ENCODE measurements at regions not wholly inside any gene's neighbourhood (a gene's known extent, or its start where the extent isn't known, plus 50 kb on each side); places are given as distances from the start of the nearest gene placed in this dataset.

GRCh38 chr7:41629711-41630111, 73.2 kb downstream of the INHBA start:
- peak overlapping the region; percentile 69 for H2BK120ac ChIP-seq (replicated peaks; ENCODE audit: low read depth, low read length)
- 39% methylated on average over 1 of the region's 1 CpG; no CpG with 5 or more reads in 1 of the 2 experiments for WGBS, 2 experiments (ENCODE audit: extremely low coverage in 1 of 2, insufficient coverage in 1 of 2, insufficient read length in 1 of 2, insufficient replicate concordance in 2 of 2, low coverage in 1 of 2, low lambda C conversion rate in 2 of 2, missing lambda C conversion rate in 1 of 2)
- H3K56ac ChIP-seq (replicated peaks; ENCODE audit: insufficient read length, low read depth, low read length), result no peak overlapping the region
- FAIRE-seq (no peak), DNase-seq (ENCODE audit: low read depth in 1 of 2, low spot score in 2 of 2) (no peak)
- peak overlapping the region; percentile 66; the same call in 1 of the 2 replicates for H3K27ac ChIP-seq (ENCODE audit: low read depth, low read length)
- H3K23me2 ChIP-seq (ENCODE audit: low read depth, low read length), result no peaks in the 10 kb centered on the region
- peak overlapping the region; percentile 53; the same call in 1 of the 2 replicates for H2BK12ac ChIP-seq (ENCODE audit: low read depth, low read length)
- TF ChIP-seq JUND (IDR thresholded peaks at IDR 0.05; ENCODE audit: low read length) (no peak), BRCA1 (IDR thresholded peaks at IDR 0.05; ENCODE audit: low read depth, low read length) (no peak), TBP (IDR thresholded peaks at IDR 0.05; ENCODE audit: low read depth, low read length) (no peak)
- peaks cover 0 to 30% (median 14%) of the 10 kb centered on the region in 4 experiments; a peak in 4 of 7 replicates for H3K4me1 ChIP-seq (replicated peaks in 1 of 4; ENCODE audit: control insufficient read depth in 3 of 4, insufficient read depth in 4 of 4, low read length in 3 of 4)
- no peak overlapping the region; the same call in 1 of the 2 replicates for H3K18ac ChIP-seq (ENCODE audit: extremely low read depth, low read length)
- H4K91ac ChIP-seq (replicated peaks; ENCODE audit: insufficient read length, low read length), result peak overlapping the region; percentile 75
- H3K79me2 ChIP-seq (ENCODE audit: control insufficient read depth in 1 of 2, insufficient read depth in 2 of 2, low read length in 2 of 2), result no peaks in the 10 kb centered on the region
- H2AK5ac ChIP-seq (ENCODE audit: low read depth, low read length), result peak overlapping the region; percentile 85
- CTCF ChIA-PET (ENCODE audit: partially characterized antibody), result interaction anchor here (1.6 to 2.1 kb wide), 2 partner anchors 67 to 72 kb away, joined by 4 to 9 read pairs; no protein-coding TSS in a partner anchor
- POLR2A ChIA-PET (ENCODE audit: partially characterized antibody), result no interaction called here
- peak overlapping the region; percentile 55 to 64 for H3K4me2 ChIP-seq (ENCODE audit: insufficient read depth in 1 of 2, low read depth in 2 of 2, low read length in 2 of 2)
- peak overlapping the region; percentile 15 for H3K4ac ChIP-seq (replicated peaks; ENCODE audit: insufficient read length, low read depth, low read length)
- H4K5ac ChIP-seq (ENCODE audit: insufficient read length, low read depth, low read length), result peak overlapping the region; percentile 53
- H4K8ac ChIP-seq (ENCODE audit: extremely low read depth, insufficient read depth, low read length), result no peak overlapping the region
- peak overlapping the region; percentile 94; the same call in 1 of the 2 replicates for H2BK5ac ChIP-seq (ENCODE audit: low read depth, low read length)
- no peak overlapping the region for H2BK15ac ChIP-seq (ENCODE audit: low read length)
- H2AFZ ChIP-seq (ENCODE audit: low read length), result no peak overlapping the region
- H3K4me3 ChIP-seq (ENCODE audit: extremely low read depth in 1 of 4, insufficient read depth in 2 of 4, low read depth in 3 of 4, low read length in 4 of 4), result peak overlapping the region in 1 of 4 experiments; percentile 32; a peak in 1 of 8 replicates
- no peaks in the 10 kb centered on the region for H3K27me3 ChIP-seq (replicated peaks in 1 of 4; ENCODE audit: control insufficient read depth in 3 of 4, extremely low read depth in 1 of 4, insufficient read depth in 3 of 4, low read length in 3 of 4)
- H4K20me1 ChIP-seq (replicated peaks in 1 of 2; ENCODE audit: control insufficient read depth in 1 of 2, insufficient read depth in 2 of 2, low read length in 2 of 2), result no peaks in the 10 kb centered on the region
- H3K79me1 ChIP-seq (ENCODE audit: low read depth, low read length), result no peaks in the 10 kb centered on the region
- H3K36me3 ChIP-seq (ENCODE audit: control insufficient read depth in 2 of 4, insufficient read depth in 4 of 4, low read length in 3 of 4), result no peaks in the 10 kb centered on the region
- H2BK20ac ChIP-seq (ENCODE audit: low read length), result 0 out of 2 replicates have a peak overlapping the region, but pooled peaks have one; percentile 2
- H3K23ac ChIP-seq (ENCODE audit: insufficient read length), result no peak overlapping the region
- H3K9me3 ChIP-seq (ENCODE audit: insufficient read depth in 2 of 2, low read depth in 1 of 2, low read length in 1 of 2), result no peaks in the 10 kb centered on the region
- no peak overlapping the region for H3K14ac ChIP-seq (ENCODE audit: insufficient read length)
- H3K9ac ChIP-seq (replicated peaks in 1 of 4; ENCODE audit: extremely low read depth in 1 of 4, low read depth in 3 of 4, low read length in 3 of 4), result no peak overlapping the region; a peak in 2 of 7 replicates
